HCT116 (cell line): ENCODE measurements at regions not wholly inside any gene's neighbourhood (a gene's known extent, or its start where the extent isn't known, plus 50 kb on each side); places are given as distances from the start of the nearest gene placed in this dataset.

Experiments
- ATAC-seq: fragments of 200-7000 bp; cut with Tn5 transposase; 2 replicates; pipeline ENCODE4 v1.9.1; 2020; ENCODE audit warnings: mild to moderate bottlenecking, moderate library complexity
- BruUV-seq: library from RNA; stranded (reverse); fragments of 400-500 nt; replicated peaks from 2 replicates; lab custom pipeline; 2021; lab: Mats Ljungman, UMichigan
- CTCF ChIA-PET: fragments of 300-600 bp; sonication (Branson Sonifier 250); formaldehyde crosslinking; loops from one replicate; lab custom pipeline; 2021; ENCODE audit warnings: antibody characterized with exemption; lab: Charles Lee
- POLR2A ChIA-PET: fragments of 300-600, 350-600 bp; sonication (Branson Sonifier 250); formaldehyde crosslinking; loops from one replicate; lab custom pipeline; 2021; ENCODE audit warnings: antibody characterized with exemption; lab: Charles Lee
- RAD21 ChIA-PET, 2 experiments: fragments of 300-600 bp; sonication (Branson Sonifier 250); formaldehyde crosslinking; loops; one replicate each; lab custom pipeline; 2023; ENCODE audit warnings: low total read pairs in 2 of 2; ENCODE audit not compliant: uncharacterized antibody in 2 of 2, unreplicated experiment in 2 of 2, low non-redundant PET in 1 of 2; lab: Charles Lee
- DNase-seq: peaks from one replicate; pipeline ENCODE4 v3.0.0-alpha.2; 2010; ENCODE audit warnings: low read depth, low spot score
- H2AFZ ChIP-seq: fragments of 200-600 bp; shearing (Covaris generic), sonication (generic); 2 replicates; pipeline ENCODE4 v1.6.1; 2017; ENCODE audit warnings: low read depth, mixed run types, mixed read lengths, antibody characterized with exemption, low read length; ENCODE audit not compliant: poor library complexity, severe bottlenecking
- H3K27ac ChIP-seq: 2 replicates; pipeline ENCODE4 v1.5.1; 2012; ENCODE audit warnings: low read depth, low read length
- H3K27me3 ChIP-seq: fragments of 200-600 bp; sonication (generic); 2 replicates; pipeline ENCODE4 v1.6.1; 2016; ENCODE audit warnings: mixed run types, low read length, mixed read lengths; ENCODE audit not compliant: insufficient read depth
- H3K36me3 ChIP-seq, 2 experiments: fragments of 200-500 bp in 1 of 2; fragments of 200-600 bp in 1 of 2; sonication (Bioruptor generic) in 1 of 2; sonication (generic) in 1 of 2; 2 replicates each; pipeline versions ENCODE4 v1.5.1 to v1.6.1; 2014 to 2016; ENCODE audit warnings: low read length in 2 of 2, inconsistent platforms in 1 of 2, mixed read lengths in 1 of 2, mixed run types in 1 of 2; ENCODE audit not compliant: insufficient read depth in 2 of 2, control insufficient read depth in 1 of 2
- H3K4me1 ChIP-seq, 2 experiments: fragments of 200-600 bp in 1 of 2; sonication (generic) in 1 of 2; 2 replicates each; pipeline versions ENCODE4 v1.5.1 to v1.6.1; 2012 to 2017; ENCODE audit warnings: low read length in 2 of 2, inconsistent platforms in 1 of 2, mild to moderate bottlenecking in 1 of 2, mixed read lengths in 1 of 2, mixed run types in 1 of 2, moderate library complexity in 1 of 2; ENCODE audit not compliant: insufficient read depth in 2 of 2, control insufficient read depth in 1 of 2
- H3K4me2 ChIP-seq: fragments of 200-600 bp; sonication (generic); 2 replicates; pipeline ENCODE4 v1.6.1; 2017; ENCODE audit warnings: mixed run types, low read length, mixed read lengths
- H3K4me3 ChIP-seq, 2 experiments: fragments of 200-600 bp in 1 of 2; sonication (generic) in 1 of 2; replicated peaks in 1 of 2; 2 replicates each; pipeline ENCODE4 v1.5.1; 2011 to 2016; ENCODE audit warnings: low read length in 2 of 2, control low read depth in 1 of 2, low read depth in 1 of 2, mild to moderate bottlenecking in 1 of 2, mixed read lengths in 1 of 2, mixed run types in 1 of 2
- H3K79me2 ChIP-seq: fragments of 200-600 bp; sonication (generic); 2 replicates; pipeline ENCODE4 v1.6.1; 2017; ENCODE audit warnings: mild to moderate bottlenecking, mixed run types, low read length, moderate library complexity, mixed read lengths; ENCODE audit not compliant: insufficient read depth
- H3K9ac ChIP-seq: fragments of 200-600 bp; sonication (generic); 2 replicates; pipeline ENCODE4 v1.6.1; 2016; ENCODE audit warnings: low read length, mixed read lengths
- H3K9me2 ChIP-seq: fragments of 200-600 bp; sonication (generic), shearing (Covaris generic); 2 replicates; pipeline ENCODE4 v1.6.1; 2017; ENCODE audit warnings: mixed run types, mild to moderate bottlenecking, moderate library complexity; ENCODE audit not compliant: insufficient read depth
- H3K9me3 ChIP-seq, 2 experiments: fragments of 200-500 bp in 1 of 2; fragments of 200-600 bp in 1 of 2; sonication (Bioruptor generic) in 1 of 2; sonication (generic) in 1 of 2; 2 replicates each; pipeline ENCODE4 v1.6.1; 2014 to 2017; ENCODE audit warnings: low read length in 2 of 2, mixed read lengths in 2 of 2, inconsistent platforms in 1 of 2, low read depth in 1 of 2, mild to moderate bottlenecking in 1 of 2, mixed run types in 1 of 2, moderate library complexity in 1 of 2; ENCODE audit not compliant: control insufficient read depth in 1 of 2, insufficient read depth in 1 of 2
- H4K20me1 ChIP-seq: fragments of 200-600 bp; sonication (generic), shearing (Covaris generic); 2 replicates; pipeline ENCODE4 v1.6.1; 2017; ENCODE audit warnings: mixed run types, mild to moderate bottlenecking, moderate library complexity; ENCODE audit not compliant: insufficient read depth
- CEBPB ChIP-seq: IDR thresholded peaks from 2 replicates; pipeline ENCODE4 v1.6.1; 2012; ENCODE audit warnings: low read depth
- EGR1 ChIP-seq: IDR thresholded peaks from 2 replicates; pipeline ENCODE4 v1.6.1; 2012; ENCODE audit warnings: low read depth
- ELF1 ChIP-seq: IDR thresholded peaks from 2 replicates; pipeline ENCODE4 v1.6.1; 2012; ENCODE audit warnings: low read depth, borderline replicate concordance
- EZH2 ChIP-seq: fragments of 200-600 bp; sonication (generic); IDR thresholded peaks from 2 replicates; pipeline ENCODE4 v1.6.1; 2017; ENCODE audit warnings: antibody characterized with exemption, mixed run types
- EZH2phosphoT487 ChIP-seq: fragments of 200-600 bp; IDR thresholded peaks from 2 replicates; pipeline ENCODE4 v1.6.1; 2018; ENCODE audit warnings: antibody characterized with exemption, borderline replicate concordance
- FOSL1 ChIP-seq: IDR thresholded peaks from 2 replicates; pipeline ENCODE4 v1.6.1; 2012; ENCODE audit warnings: low read depth
- JUND ChIP-seq: IDR thresholded peaks from 2 replicates; pipeline ENCODE4 v1.6.1; 2012
- POLR2A ChIP-seq: IDR thresholded peaks from 2 replicates; pipeline ENCODE4 v1.7.0; 2011; ENCODE audit warnings: borderline replicate concordance; ENCODE audit not compliant: insufficient read depth, insufficient read length; ENCODE audit errors: extremely low read depth
- POLR2AphosphoS5 ChIP-seq: IDR thresholded peaks from 2 replicates; pipeline ENCODE4 v1.6.1; 2011; ENCODE audit warnings: mild to moderate bottlenecking, low read depth, low read length, moderate library complexity
- RAD21 ChIP-seq: IDR thresholded peaks from 2 replicates; pipeline ENCODE4 v1.6.1; 2012; ENCODE audit warnings: low read depth, mild to moderate bottlenecking
- SIN3A ChIP-seq: IDR thresholded peaks from 2 replicates; pipeline ENCODE4 v1.6.1; 2012; ENCODE audit warnings: low read depth
- SRF ChIP-seq: IDR thresholded peaks from 2 replicates; pipeline ENCODE4 v1.6.1; 2012; ENCODE audit warnings: low read depth
- TCF7L2 ChIP-seq: IDR thresholded peaks from 2 replicates; pipeline ENCODE4 v1.7.0; 2011; ENCODE audit warnings: borderline replicate concordance, inconsistent platforms; ENCODE audit not compliant: insufficient read depth, insufficient read length; ENCODE audit errors: extremely low read depth
- ZFX ChIP-seq: fragments of 450-650 bp; IDR thresholded peaks from 2 replicates; pipeline ENCODE4 v1.6.1; 2017
- ZNF274 ChIP-seq: fragments of 200-500 bp; sonication (Bioruptor generic); IDR thresholded peaks from 2 replicates; pipeline ENCODE4 v1.6.1; 2014; ENCODE audit warnings: mild to moderate bottlenecking, low read depth, low read length, inconsistent platforms
- intact Hi-C: fragments of 100-400 bp; cut with micrococcal nuclease; formaldehyde crosslinking; loops from 2 replicates; pipeline ENCODE4 v1.10.0; 2022
- TF ChIP-seq, protein P1 (sequence below), 3 experiments: fragments of 200-600 bp in 1 of 3; sonication (generic) in 1 of 3; IDR thresholded peaks in 2 of 3; conservative IDR thresholded peaks in 1 of 3; 2 replicates each; pipeline ENCODE4 v1.5.1; 2012 to 2017; ENCODE audit warnings: low read depth in 2 of 3, low read length in 2 of 3, antibody characterized with exemption in 1 of 3, borderline replicate concordance in 1 of 3, control low read depth in 1 of 3, mild to moderate bottlenecking in 1 of 3, mixed read lengths in 1 of 3, mixed run types in 1 of 3, moderate library complexity in 1 of 3; ENCODE audit not compliant: insufficient read depth in 1 of 3
- TF ChIP-seq, protein P2 (sequence below): IDR thresholded peaks from 2 replicates; pipeline ENCODE4 v1.6.1; 2012
- TF ChIP-seq, protein P3 (sequence below): IDR thresholded peaks from 2 replicates; pipeline ENCODE4 v1.6.1; 2012

DNA sequence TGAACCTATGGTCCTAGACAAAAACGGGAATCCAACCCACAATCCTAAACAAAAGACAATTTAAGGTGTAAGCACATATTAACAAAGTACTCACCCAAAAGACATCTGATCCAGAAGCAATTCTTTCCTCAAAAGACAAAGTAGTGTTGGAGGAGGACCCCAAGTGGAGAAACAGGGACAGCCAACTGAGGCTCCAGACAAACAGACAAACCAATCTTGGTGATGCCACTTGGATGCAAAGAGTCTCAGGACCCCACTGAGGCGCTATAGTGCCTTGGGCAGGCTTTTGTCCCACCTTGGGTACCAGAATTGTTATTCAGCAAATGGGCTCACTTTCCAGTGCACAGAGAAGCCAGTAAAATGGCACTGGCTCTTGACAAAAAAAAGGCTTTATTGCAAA, 613.8 kb downstream of the DIPK2A start:
- no peak overlapping the region for H3K27ac ChIP-seq
- H3K4me2 ChIP-seq: no peak overlapping the region
- POLR2A ChIA-PET: no interaction called here
- no peaks in the 10 kb centered on the region for H3K9me3 ChIP-seq
- no peak for TF ChIP-seq ZNF274
- TF ChIP-seq RAD21: peak; percentile 9; the same call in 1 of the 2 replicates
- TF ChIP-seq, all 23 proteins: peak for 1
- ATAC-seq: no peak
- ChIA-PET RAD21 (no interaction called here), CTCF (no interaction called here)
- Histone ChIP-seq H3K9me2 (no peaks in the 10 kb centered on the region), H3K36me3 (no peaks in the 10 kb centered on the region), H3K9ac (no peak overlapping the region), H3K4me3 (no peak overlapping the region), H3K79me2 (no peaks in the 10 kb centered on the region), H3K4me1 (no peaks in the 10 kb centered on the region), H3K27me3 (no peaks in the 10 kb centered on the region), H2AFZ (no peak overlapping the region), H4K20me1 (no peaks in the 10 kb centered on the region)
- no peak for DNase-seq
- BruUV-seq: no TSS peak
- intact Hi-C loops: no loop called here

DNA sequence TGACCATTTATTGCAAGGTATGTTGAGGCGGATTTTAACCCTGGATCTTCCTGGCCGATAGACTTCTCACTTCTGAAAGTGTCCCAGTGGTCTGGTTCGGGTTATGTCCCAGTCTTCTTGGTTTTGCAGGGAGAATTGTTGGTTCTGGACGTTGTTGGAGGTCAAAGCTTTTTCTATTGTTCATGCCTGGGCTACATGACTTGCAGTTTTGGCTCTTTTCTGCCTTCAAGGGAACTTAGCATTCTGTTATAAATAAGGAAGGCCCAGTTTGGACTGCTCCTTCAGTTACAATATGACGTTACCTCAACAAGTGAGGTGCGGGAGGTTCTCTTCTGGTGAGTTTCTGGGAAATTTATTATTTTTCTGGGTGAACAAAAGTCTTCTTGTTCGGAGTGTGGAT, 614.3 kb downstream of the DIPK2A start:
- Histone ChIP-seq H3K9me2 (no peaks in the 10 kb centered on the region), H2AFZ (no peak overlapping the region), H3K9ac (no peak overlapping the region), H3K4me2 (no peak overlapping the region), H3K4me1 (no peaks in the 10 kb centered on the region), H3K27ac (no peak overlapping the region), H4K20me1 (no peaks in the 10 kb centered on the region), H3K4me3 (no peak overlapping the region), H3K79me2 (no peaks in the 10 kb centered on the region), H3K36me3 (no peaks in the 10 kb centered on the region), H3K9me3 (no peaks in the 10 kb centered on the region), H3K27me3 (no peaks in the 10 kb centered on the region)
- intact Hi-C loops: no loop called here
- ATAC-seq (no peak), DNase-seq (no peak)
- POLR2A ChIA-PET: no interaction called here
- no TSS peak for BruUV-seq
- RAD21 ChIA-PET: no interaction called here
- TF ChIP-seq, protein P1, sequence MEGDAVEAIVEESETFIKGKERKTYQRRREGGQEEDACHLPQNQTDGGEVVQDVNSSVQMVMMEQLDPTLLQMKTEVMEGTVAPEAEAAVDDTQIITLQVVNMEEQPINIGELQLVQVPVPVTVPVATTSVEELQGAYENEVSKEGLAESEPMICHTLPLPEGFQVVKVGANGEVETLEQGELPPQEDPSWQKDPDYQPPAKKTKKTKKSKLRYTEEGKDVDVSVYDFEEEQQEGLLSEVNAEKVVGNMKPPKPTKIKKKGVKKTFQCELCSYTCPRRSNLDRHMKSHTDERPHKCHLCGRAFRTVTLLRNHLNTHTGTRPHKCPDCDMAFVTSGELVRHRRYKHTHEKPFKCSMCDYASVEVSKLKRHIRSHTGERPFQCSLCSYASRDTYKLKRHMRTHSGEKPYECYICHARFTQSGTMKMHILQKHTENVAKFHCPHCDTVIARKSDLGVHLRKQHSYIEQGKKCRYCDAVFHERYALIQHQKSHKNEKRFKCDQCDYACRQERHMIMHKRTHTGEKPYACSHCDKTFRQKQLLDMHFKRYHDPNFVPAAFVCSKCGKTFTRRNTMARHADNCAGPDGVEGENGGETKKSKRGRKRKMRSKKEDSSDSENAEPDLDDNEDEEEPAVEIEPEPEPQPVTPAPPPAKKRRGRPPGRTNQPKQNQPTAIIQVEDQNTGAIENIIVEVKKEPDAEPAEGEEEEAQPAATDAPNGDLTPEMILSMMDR (IDR thresholded peaks at IDR 0.05 in 2 of 3, conservative IDR thresholded peaks at IDR 0.05 in 1 of 3; ENCODE audit: borderline replicate concordance in 1 of 3, insufficient read depth in 1 of 3, low read depth in 2 of 3, low read length in 2 of 3): no peak
- no peak for TF ChIP-seq EZH2phosphoT487
- TF ChIP-seq POLR2AphosphoS5: no peak
- TF ChIP-seq POLR2A: no peak
- TF ChIP-seq SIN3A: no peak
- no peak for TF ChIP-seq RAD21
- TF ChIP-seq, protein P2, sequence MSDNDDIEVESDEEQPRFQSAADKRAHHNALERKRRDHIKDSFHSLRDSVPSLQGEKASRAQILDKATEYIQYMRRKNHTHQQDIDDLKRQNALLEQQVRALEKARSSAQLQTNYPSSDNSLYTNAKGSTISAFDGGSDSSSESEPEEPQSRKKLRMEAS: no peak
- TF ChIP-seq EGR1: no peak
- TF ChIP-seq, protein P3, sequence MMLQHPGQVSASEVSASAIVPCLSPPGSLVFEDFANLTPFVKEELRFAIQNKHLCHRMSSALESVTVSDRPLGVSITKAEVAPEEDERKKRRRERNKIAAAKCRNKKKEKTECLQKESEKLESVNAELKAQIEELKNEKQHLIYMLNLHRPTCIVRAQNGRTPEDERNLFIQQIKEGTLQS: no peak
- TF ChIP-seq JUND: no peak
- no peak for TF ChIP-seq FOSL1
- no peak for TF ChIP-seq ELF1
- no peak for TF ChIP-seq CEBPB
- no peak for TF ChIP-seq ZNF274
- TF ChIP-seq SRF: no peak
- TF ChIP-seq EZH2: no peak
- no peak for TF ChIP-seq ZFX
- no peak for TF ChIP-seq TCF7L2
- CTCF ChIA-PET: no interaction called here
